ENCODE measurements at regions not wholly inside any gene's neighbourhood (a gene's known extent, or its start where the extent isn't known, plus 50 kb on each side); places are given as distances from the start of the nearest gene placed in this dataset.

DNA sequence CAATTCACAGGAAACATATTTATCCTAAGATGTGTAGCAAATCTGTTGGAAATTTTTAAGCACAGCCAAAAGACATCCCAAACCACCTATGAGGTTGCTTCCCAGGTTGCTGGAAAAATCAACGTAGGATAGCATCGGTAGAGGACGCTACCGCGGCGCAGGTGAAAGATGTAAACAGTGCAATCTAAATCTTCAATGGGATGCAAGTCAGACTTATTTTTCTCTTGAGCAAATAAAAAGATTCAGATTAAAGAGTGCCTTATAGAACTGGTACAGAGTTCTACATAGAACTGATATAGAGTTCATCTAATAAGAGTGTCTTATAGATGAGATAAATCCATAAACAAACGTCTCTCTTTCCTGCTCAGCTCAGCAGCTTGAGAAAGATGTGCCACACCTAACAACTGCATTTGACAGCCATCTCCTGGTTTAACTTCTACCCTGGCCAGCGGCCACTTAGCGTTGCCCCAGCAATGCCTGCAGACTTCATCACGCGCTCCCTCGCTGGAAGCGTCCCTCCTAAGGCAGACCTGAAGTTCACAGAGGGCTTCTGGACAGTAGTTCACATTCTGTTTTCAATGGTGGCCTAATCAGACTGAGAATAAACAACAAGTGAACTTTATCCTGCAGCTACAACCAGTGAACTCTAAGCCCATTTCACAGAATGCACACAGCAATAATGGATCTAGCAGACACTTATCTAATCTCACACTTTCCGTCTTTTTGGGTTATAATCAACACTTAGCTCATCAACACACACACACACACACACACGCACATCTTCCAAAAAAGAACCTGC is 164.5 kb downstream of the TOMM20 start (continued):
- TF ChIP-seq, protein P1, sequence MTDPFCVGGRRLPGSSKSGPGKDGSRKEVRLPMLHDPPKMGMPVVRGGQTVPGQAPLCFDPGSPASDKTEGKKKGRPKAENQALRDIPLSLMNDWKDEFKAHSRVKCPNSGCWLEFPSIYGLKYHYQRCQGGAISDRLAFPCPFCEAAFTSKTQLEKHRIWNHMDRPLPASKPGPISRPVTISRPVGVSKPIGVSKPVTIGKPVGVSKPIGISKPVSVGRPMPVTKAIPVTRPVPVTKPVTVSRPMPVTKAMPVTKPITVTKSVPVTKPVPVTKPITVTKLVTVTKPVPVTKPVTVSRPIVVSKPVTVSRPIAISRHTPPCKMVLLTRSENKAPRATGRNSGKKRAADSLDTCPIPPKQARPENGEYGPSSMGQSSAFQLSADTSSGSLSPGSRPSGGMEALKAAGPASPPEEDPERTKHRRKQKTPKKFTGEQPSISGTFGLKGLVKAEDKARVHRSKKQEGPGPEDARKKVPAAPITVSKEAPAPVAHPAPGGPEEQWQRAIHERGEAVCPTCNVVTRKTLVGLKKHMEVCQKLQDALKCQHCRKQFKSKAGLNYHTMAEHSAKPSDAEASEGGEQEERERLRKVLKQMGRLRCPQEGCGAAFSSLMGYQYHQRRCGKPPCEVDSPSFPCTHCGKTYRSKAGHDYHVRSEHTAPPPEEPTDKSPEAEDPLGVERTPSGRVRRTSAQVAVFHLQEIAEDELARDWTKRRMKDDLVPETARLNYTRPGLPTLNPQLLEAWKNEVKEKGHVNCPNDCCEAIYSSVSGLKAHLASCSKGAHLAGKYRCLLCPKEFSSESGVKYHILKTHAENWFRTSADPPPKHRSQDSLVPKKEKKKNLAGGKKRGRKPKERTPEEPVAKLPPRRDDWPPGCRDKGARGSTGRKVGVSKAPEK (CRISPR knock-in tag; IDR thresholded peaks at IDR 0.05; ENCODE audit: borderline replicate concordance), result no peak
- 0 out of 2 replicates have a peak, but pooled peaks have one; percentile 23 for TF ChIP-seq ZNF761 (CRISPR knock-in tag; conservative IDR thresholded peaks at IDR 0.05)
- TF ChIP-seq, protein P2, sequence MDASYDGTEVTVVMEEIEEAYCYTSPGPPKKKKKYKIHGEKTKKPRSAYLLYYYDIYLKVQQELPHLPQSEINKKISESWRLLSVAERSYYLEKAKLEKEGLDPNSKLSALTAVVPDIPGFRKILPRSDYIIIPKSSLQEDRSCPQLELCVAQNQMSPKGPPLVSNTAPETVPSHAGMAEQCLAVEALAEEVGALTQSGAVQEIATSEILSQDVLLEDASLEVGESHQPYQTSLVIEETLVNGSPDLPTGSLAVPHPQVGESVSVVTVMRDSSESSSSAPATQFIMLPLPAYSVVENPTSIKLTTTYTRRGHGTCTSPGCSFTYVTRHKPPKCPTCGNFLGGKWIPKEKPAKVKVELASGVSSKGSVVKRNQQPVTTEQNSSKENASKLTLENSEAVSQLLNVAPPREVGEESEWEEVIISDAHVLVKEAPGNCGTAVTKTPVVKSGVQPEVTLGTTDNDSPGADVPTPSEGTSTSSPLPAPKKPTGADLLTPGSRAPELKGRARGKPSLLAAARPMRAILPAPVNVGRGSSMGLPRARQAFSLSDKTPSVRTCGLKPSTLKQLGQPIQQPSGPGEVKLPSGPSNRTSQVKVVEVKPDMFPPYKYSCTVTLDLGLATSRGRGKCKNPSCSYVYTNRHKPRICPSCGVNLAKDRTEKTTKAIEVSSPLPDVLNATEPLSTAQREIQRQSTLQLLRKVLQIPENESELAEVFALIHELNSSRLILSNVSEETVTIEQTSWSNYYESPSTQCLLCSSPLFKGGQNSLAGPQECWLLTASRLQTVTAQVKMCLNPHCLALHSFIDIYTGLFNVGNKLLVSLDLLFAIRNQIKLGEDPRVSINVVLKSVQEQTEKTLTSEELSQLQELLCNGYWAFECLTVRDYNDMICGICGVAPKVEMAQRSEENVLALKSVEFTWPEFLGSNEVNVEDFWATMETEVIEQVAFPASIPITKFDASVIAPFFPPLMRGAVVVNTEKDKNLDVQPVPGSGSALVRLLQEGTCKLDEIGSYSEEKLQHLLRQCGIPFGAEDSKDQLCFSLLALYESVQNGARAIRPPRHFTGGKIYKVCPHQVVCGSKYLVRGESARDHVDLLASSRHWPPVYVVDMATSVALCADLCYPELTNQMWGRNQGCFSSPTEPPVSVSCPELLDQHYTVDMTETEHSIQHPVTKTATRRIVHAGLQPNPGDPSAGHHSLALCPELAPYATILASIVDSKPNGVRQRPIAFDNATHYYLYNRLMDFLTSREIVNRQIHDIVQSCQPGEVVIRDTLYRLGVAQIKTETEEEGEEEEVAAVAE (CRISPR knock-in tag; IDR thresholded peaks at IDR 0.05; ENCODE audit: borderline replicate concordance), result peak; percentile 39; the same call in 1 of the 2 replicates
- no peak for TF ChIP-seq ISX (CRISPR knock-in tag; conservative IDR thresholded peaks at IDR 0.05)
- TF ChIP-seq TGIF2 (CRISPR knock-in tag; IDR thresholded peaks at IDR 0.05), result no peak
- TF ChIP-seq, protein P3, sequence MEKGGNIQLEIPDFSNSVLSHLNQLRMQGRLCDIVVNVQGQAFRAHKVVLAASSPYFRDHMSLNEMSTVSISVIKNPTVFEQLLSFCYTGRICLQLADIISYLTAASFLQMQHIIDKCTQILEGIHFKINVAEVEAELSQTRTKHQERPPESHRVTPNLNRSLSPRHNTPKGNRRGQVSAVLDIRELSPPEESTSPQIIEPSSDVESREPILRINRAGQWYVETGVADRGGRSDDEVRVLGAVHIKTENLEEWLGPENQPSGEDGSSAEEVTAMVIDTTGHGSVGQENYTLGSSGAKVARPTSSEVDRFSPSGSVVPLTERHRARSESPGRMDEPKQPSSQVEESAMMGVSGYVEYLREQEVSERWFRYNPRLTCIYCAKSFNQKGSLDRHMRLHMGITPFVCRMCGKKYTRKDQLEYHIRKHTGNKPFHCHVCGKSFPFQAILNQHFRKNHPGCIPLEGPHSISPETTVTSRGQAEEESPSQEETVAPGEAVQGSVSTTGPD (CRISPR knock-in tag; IDR thresholded peaks at IDR 0.05), result no peak
- TF ChIP-seq EZH2 (conservative IDR thresholded peaks at IDR 0.05; ENCODE audit: low read depth, low read length), result no peak
- peak; percentile 84 for TF ChIP-seq ZNF24 (IDR thresholded peaks at IDR 0.05)
- TF ChIP-seq ZNF143 (CRISPR knock-in tag; IDR thresholded peaks at IDR 0.05), result 0 out of 2 replicates have a peak, but pooled peaks have one; percentile 13
- TF ChIP-seq IKZF4 (CRISPR knock-in tag; IDR thresholded peaks at IDR 0.05; ENCODE audit: borderline replicate concordance, low read depth, not compliant biosample characterization), result peak; percentile 58
- TF ChIP-seq, protein P4, sequence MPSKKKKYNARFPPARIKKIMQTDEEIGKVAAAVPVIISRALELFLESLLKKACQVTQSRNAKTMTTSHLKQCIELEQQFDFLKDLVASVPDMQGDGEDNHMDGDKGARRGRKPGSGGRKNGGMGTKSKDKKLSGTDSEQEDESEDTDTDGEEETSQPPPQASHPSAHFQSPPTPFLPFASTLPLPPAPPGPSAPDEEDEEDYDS (CRISPR knock-in tag; IDR thresholded peaks at IDR 0.05), result peak; percentile 58
- TF ChIP-seq ZNF121 (CRISPR knock-in tag; IDR thresholded peaks at IDR 0.05), result 0 out of 2 replicates have a peak, but pooled peaks have one; percentile 35
- TF ChIP-seq ZNF138 (CRISPR knock-in tag; IDR thresholded peaks at IDR 0.05; ENCODE audit: low read depth), result no peak
- TF ChIP-seq SUZ12 (IDR thresholded peaks at IDR 0.05; ENCODE audit: low read depth, low read length), result no peak
- TF ChIP-seq BORCS8-MEF2B (CRISPR knock-in tag; IDR thresholded peaks at IDR 0.05), result 0 out of 2 replicates have a peak, but pooled peaks have one; percentile 39
